ENCODE measurements at regions not wholly inside any gene's neighbourhood (a gene's known extent, or its start where the extent isn't known, plus 50 kb on each side); places are given as distances from the start of the nearest gene placed in this dataset.

GRCh38 chr3:66729687-66730393 lies 229.0 kb upstream of the LRIG1 start:
- no peak for TF ChIP-seq CTCF (IDR thresholded peaks at IDR 0.05)
- Histone ChIP-seq H3K4me3 (no peak overlapping the region), H3K27ac (no peak overlapping the region), H3K27me3 (no peaks in the 10 kb centered on the region), H3K9me3 (no peaks in the 10 kb centered on the region), H3K36me3 (no peaks in the 10 kb centered on the region), H3K4me1 (no peaks in the 10 kb centered on the region)
- intact Hi-C loops (cut with DNase I) = loop anchor here in 1 of 3 donors (10.0 kb wide), 1 partner anchor 325 kb away; no protein-coding TSS in a partner anchor
- no peak for FAIRE-seq
- peak; percentile 66 to 84 (median 74) for ATAC-seq
- DNase-seq = peak in 1 of 6 donors; percentile 31
- WGBS, 2 donors = 40 to 49% methylated on average over 2 of the region's 2 CpGs

GRCh38 chr3:66738625-66739365 lies 238.0 kb upstream of the LRIG1 start:
- WGBS, 2 donors = 75 to 83% methylated on average over 7 of the region's 7 CpGs
- TF ChIP-seq CTCF (IDR thresholded peaks at IDR 0.05) = no peak
- H3K27ac ChIP-seq = no peak overlapping the region
- ATAC-seq (peak in 3 of 4 donors; percentile 24 to 34 (median 32)), FAIRE-seq (no peak), DNase-seq (no peak)
- no peaks in the 10 kb centered on the region for H3K27me3 ChIP-seq
- intact Hi-C loops (cut with DNase I) = no loop called here
- H3K36me3 ChIP-seq = no peaks in the 10 kb centered on the region
- no peak overlapping the region for H3K4me3 ChIP-seq
- H3K4me1 ChIP-seq = peaks cover 0 to 5% (median 4%) of the 10 kb centered on the region in 3 donors
- no peaks in the 10 kb centered on the region for H3K9me3 ChIP-seq

- Histone ChIP-seq H3K36me3 (no peaks in the 10 kb centered on the region), H3K27me3 (no peaks in the 10 kb centered on the region), H3K4me3 (no peak overlapping the region), H3K9me3 (no peaks in the 10 kb centered on the region), H3K4me1 (peaks cover 0 to 5% (median 4%) of the 10 kb centered on the region in 3 donors), H3K27ac (no peak overlapping the region)
- ATAC-seq (no peak), DNase-seq (no peak), FAIRE-seq (no peak)
- TF ChIP-seq CTCF (IDR thresholded peaks at IDR 0.05) = no peak
- WGBS, 2 donors = 86 to 87% methylated on average over 4 of the region's 4 CpGs
- intact Hi-C loops (cut with DNase I) = no loop called here
Measured at GRCh38 chr3:66740260-66740659, 239.4 kb upstream of the LRIG1 start.

- DNase-seq = no peak
- ATAC-seq = no peak
- no peak overlapping the region for H3K4me3 ChIP-seq
- H3K27me3 ChIP-seq = no peaks in the 10 kb centered on the region
- no peaks in the 10 kb centered on the region for H3K4me1 ChIP-seq
- H3K9me3 ChIP-seq = no peaks in the 10 kb centered on the region
- no peak for TF ChIP-seq CTCF (IDR thresholded peaks at IDR 0.05)
- H3K27ac ChIP-seq = no peak overlapping the region
- no peak for FAIRE-seq
- H3K36me3 ChIP-seq = no peaks in the 10 kb centered on the region
- WGBS, 2 donors = 90 to 92% methylated on average over 1 of the region's 1 CpG
- intact Hi-C loops (cut with DNase I) = no loop called here
Measured at GRCh38 chr3:66744521-66744920, 243.7 kb upstream of the LRIG1 start.

- no peak for FAIRE-seq
- 95% methylated on average over 2 of the region's 2 CpGs for WGBS, 2 donors
Measured at GRCh38 chr3:66744986-66745385, 244.2 kb upstream of the LRIG1 start.

More at GRCh38 chr3:66744986-66745385, 244.2 kb upstream of the LRIG1 start:
- no peaks in the 10 kb centered on the region for H3K9me3 ChIP-seq
- ATAC-seq (no peak), DNase-seq (no peak)
- TF ChIP-seq CTCF (IDR thresholded peaks at IDR 0.05) = no peak
- no peaks in the 10 kb centered on the region for H3K27me3 ChIP-seq
- H3K4me1 ChIP-seq = no peaks in the 10 kb centered on the region
- intact Hi-C loops (cut with DNase I) = no loop called here
- H3K4me3 ChIP-seq = no peak overlapping the region
- H3K36me3 ChIP-seq = no peaks in the 10 kb centered on the region
- no peak overlapping the region for H3K27ac ChIP-seq
